Fibroblast of skin of right quadriceps (primary cell): ENCODE measurements at regions not wholly inside any gene's neighbourhood (a gene's known extent, or its start where the extent isn't known, plus 50 kb on each side); places are given as distances from the start of the nearest gene placed in this dataset.
A peak's percentile ranks its signal among the peaks of the same experiment; 100 is the strongest.

Source experiments
- DNase-seq: peaks from one replicate; pipeline ENCODE4 v3.0.0-alpha.2; 2013

- DNase-seq, result no peak
Observed at GRCh38 chr3:153951276-153951675, 169.9 kb upstream of the ARHGEF26 start.

GRCh38 chr3:153952091-153952490 is 169.1 kb upstream of the ARHGEF26 start:
- DNase-seq, result no peak

GRCh38 chr3:153956613-153957012 is 164.6 kb upstream of the ARHGEF26 start:
- DNase-seq, result no peak

- peak; percentile 14 for DNase-seq
Observed at GRCh38 chr3:153957421-153957820, 163.8 kb upstream of the ARHGEF26 start.

GRCh38 chr3:153958635-153959595 is 162.3 kb upstream of the ARHGEF26 start:
- peak; percentile 61 for DNase-seq

- peak; percentile 81 for DNase-seq
Observed at GRCh38 chr3:153960458-153961074, 160.6 kb upstream of the ARHGEF26 start.

GRCh38 chr3:153961494-153961893 is 159.7 kb upstream of the ARHGEF26 start:
- no peak for DNase-seq

GRCh38 chr3:153963012-153963411 is 158.2 kb upstream of the ARHGEF26 start:
- DNase-seq, result peak; percentile 5

GRCh38 chr3:153967260-153967659 is 153.9 kb upstream of the ARHGEF26 start:
- DNase-seq, result peak; percentile 58

GRCh38 chr3:153970047-153970446 is 151.1 kb upstream of the ARHGEF26 start:
- DNase-seq, result no peak

GRCh38 chr3:153970741-153971347 is 150.3 kb upstream of the ARHGEF26 start:
- DNase-seq, result peak; percentile 26

GRCh38 chr3:153972862-153973261 is 148.3 kb upstream of the ARHGEF26 start:
- no peak for DNase-seq

GRCh38 chr3:153973722-153974265 is 147.4 kb upstream of the ARHGEF26 start:
- no peak for DNase-seq

GRCh38 chr3:153974614-153975013 is 146.6 kb upstream of the ARHGEF26 start:
- DNase-seq, result no peak

- peak; percentile 40 for DNase-seq
Observed at GRCh38 chr3:153976891-153977554, 144.2 kb upstream of the ARHGEF26 start.

GRCh38 chr3:153978006-153978405 is 143.2 kb upstream of the ARHGEF26 start:
- DNase-seq, result no peak

- no peak for DNase-seq
Observed at GRCh38 chr3:153979418-153980251, 141.6 kb upstream of the ARHGEF26 start.

GRCh38 chr3:153980252-153980590 is 141.0 kb upstream of the ARHGEF26 start:
- DNase-seq, result no peak

GRCh38 chr3:153997364-153997763 is 123.8 kb upstream of the ARHGEF26 start:
- DNase-seq, result peak; percentile 5

- no peak for DNase-seq
Observed at GRCh38 chr3:154003649-154004048, 117.5 kb upstream of the ARHGEF26 start.

GRCh38 chr3:154011036-154011435 is 110.2 kb upstream of the ARHGEF26 start:
- DNase-seq, result no peak

GRCh38 chr3:154013736-154014135 is 107.5 kb upstream of the ARHGEF26 start:
- DNase-seq, result no peak
